ENCODE measurements at regions not wholly inside any gene's neighbourhood (a gene's known extent, or its start where the extent isn't known, plus 50 kb on each side); places are given as distances from the start of the nearest gene placed in this dataset.

DNA sequence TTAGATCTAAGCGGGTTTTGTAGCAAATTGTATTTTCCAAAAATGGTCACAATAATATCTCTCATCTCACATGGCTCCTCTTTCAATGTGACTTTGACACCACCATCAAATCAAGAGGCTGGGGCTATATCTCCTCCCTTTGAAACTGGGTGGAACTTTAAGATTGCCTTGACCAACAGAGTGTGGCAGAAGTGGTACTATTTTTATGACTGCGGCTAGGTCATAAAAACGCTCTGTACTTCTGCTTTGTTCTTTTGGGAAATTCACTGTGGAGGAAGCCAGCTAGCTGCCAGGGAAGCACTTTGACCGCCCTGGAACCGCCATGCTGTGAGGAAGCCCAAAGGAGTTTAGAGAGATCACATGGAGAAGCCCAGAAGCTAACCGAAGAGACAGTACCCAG lies 50.7 kb upstream of the ACOT11 start:
- DNase-seq (ENCODE audit: low spot score) = no peak

GRCh38 chr1:54495954-54496353 lies 52.1 kb upstream of the ACOT11 start:
- DNase-seq (ENCODE audit: low spot score) = no peak

DNA sequence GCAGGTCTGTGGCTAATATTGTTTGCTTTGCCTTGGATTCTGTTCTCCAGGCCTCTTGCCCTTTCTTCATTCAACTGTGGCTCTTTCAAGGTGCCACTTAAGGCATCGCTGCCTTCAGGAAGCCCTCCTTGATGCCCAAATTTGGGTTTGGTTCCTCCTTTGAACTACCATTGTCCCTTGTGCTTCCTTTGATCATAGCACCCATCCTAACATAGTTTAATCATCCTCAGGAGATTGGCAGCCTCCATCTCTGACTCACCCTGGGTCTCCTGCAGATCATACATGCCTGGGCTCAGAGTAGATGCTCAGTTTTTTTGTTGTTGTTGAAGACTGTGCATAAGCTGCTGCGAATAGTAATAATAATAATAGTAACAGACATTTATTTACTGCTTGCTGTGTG lies 54.4 kb upstream of the ACOT11 start:
- no peak for DNase-seq (ENCODE audit: low spot score)

GRCh38 chr1:54490361-54491248 lies 57.4 kb upstream of the ACOT11 start:
- DNase-seq (ENCODE audit: low spot score) = peak; percentile 85

- no peak for DNase-seq (ENCODE audit: low spot score)
These were observed 58.3 kb upstream of the ACOT11 start for GRCh38 chr1:54489627-54490250.

DNA sequence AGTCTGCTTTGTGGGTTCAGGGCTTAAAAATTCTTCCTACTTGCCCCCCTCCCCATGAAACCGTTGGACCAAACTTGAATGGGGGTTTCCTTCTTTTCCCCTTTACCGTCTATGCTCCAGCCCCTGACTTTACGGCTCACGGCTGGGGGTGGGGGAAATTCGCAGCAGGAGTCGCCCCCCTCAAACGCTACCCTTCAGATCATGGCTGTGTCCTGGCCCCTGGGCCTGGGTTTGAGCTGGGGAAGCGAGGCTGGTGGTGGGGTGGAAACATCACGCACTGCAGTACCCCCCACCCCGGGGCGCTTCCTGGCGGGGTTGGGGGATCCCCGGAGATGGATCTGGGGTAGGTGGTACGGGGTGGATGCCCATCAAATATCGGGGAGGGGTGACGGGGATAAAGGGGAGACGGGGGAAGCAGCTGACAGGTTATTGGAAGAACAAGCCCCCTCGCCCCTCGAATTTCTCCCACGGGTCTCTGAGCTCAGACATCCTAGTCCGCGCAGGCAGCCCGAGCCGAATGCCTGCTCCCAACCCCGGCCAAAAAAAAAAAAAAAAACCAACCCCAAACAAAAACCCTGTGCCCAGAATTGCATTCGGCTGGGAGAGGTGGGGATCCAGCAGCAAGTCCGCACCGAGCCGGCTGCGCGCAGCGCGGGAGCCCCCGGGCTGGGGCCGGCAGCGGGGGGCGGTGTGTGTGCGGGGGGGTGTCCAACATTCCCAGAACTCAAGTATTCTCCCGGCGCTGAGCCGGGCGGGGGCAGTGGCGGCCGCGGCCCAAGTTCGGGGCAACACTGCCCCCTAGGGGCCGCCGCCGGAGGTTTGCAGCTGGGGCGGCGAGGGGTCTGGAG lies 59.0 kb upstream of the ACOT11 start:
- DNase-seq (ENCODE audit: low spot score) = peak; percentile 91

DNA sequence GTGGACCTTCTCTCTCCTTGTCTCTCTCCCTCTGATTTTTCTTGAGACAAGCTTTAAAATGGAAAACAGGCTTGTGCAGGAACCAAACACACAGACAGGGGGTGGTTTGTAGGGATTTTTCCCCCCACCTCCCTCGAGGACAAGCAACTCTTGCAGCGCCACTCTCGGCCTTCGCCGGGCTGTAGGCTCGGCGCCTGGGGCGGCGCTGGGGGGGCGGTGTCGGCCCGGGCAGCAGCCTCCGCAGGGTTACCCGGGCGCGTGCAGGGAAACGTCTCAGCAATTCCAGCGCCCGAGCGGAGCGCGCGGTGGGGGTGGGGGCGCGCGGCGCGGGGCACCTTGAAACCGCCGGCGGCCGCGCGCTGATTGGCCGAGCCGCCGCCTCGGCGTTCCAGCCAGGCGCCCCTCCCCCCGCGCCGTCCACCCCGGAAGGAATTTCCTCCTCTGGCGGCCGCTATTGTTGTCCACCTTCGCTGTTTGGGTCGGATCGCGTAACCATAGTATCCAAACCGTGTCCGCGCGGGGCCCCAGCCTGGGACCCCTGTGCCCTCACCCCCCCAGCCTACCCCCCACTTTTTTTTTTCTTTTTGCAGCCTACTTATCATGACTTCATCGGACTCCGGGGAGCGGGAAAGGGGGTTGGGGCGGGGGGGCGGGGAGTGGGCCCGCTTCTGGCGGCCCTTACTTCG lies 59.8 kb upstream of the ACOT11 start:
- DNase-seq (ENCODE audit: low spot score) = peak; percentile 92

- no peak for DNase-seq (ENCODE audit: low spot score)
These were observed 60.4 kb upstream of the ACOT11 start for GRCh38 chr1:54487571-54488050.

DNA sequence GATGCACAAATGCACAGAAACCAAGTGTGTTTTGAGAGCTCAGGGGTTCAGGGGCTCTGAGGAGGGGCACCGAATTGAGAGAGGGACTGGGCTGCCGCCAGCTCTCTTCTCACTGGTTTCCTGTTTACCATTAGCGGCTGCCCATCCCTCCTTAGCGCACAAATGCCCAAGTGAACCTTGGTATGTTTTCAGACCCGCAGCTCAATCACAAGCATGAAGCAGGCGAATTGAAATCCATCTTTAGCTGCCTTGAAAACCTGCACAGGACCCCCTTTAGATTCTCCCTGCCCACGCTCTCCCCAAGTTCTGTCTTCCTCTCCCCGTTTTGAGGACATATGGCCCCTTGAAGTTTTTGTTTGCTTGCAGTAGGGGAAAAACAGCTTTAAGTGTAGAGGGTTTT lies 61.1 kb upstream of the ACOT11 start:
- no peak for DNase-seq (ENCODE audit: low spot score)

- no peak for DNase-seq (ENCODE audit: low spot score)
These were observed 62.6 kb upstream of the ACOT11 start for GRCh38 chr1:54485416-54485815.

GRCh38 chr1:54483875-54484437 lies 64.1 kb upstream of the ACOT11 start:
- no peak for DNase-seq (ENCODE audit: low spot score)

GRCh38 chr1:54481201-54481884 lies 66.7 kb upstream of the ACOT11 start:
- no peak for DNase-seq (ENCODE audit: low spot score)

- no peak for DNase-seq (ENCODE audit: low spot score)
These were observed 67.5 kb upstream of the ACOT11 start for GRCh38 chr1:54480525-54480848.

DNA sequence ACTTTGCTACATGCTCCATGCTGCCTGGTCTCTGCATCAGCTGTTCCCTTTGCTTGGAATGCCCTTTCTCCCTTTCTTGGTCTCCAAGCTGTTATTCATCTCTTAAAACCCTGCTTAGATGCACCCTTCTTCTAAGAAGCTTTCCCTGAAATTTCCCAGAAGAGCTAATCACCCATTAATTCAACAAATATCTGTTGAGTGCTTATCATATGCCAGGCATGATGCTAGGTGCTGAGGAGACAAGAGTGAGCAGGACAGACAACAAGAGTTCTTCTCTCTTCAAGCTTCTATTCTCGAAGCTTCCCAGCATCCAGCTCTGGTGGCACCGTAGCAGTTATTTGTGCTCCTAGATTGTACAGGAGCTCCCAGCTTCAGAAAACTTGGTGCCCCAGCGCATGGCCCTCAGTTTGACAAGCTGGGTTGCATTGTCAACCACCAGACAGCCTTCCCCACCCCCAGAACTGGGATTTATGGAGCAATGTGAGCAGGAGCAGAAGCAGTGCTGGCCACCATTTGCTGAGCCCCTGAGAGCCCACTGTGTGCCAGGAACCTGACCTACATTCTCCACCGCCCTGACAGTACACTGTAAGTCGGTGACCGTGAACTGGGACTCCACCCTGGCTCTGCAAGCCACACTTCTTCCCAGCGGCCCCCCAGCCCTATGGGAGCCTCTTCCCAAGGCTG lies 68.0 kb upstream of the ACOT11 start:
- no peak for DNase-seq (ENCODE audit: low spot score)

DNA sequence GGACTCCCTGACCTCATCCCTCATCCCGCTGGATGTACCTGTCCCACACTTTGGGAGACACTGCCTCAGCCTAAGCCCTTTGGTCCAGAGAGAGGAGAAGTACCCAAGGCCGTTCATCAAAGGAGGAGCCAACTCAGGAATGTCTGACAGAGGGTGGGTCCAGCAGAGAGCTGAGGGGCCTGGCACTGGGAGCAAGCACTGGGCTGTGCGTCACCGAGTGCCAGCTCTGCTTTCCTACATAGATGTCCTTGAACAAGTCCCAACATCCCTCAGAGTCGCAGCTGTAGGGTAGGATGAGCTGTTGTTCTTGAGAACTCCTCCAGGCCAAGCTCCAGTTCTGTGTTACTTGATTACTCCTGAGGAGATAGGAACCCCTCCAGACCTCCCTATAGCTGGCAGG lies 68.8 kb upstream of the ACOT11 start:
- DNase-seq (ENCODE audit: low spot score) = no peak

- DNase-seq (ENCODE audit: low spot score) = no peak
These were observed 70.9 kb upstream of the ACOT11 start for GRCh38 chr1:54477153-54477561.

GRCh38 chr1:54476530-54477109 lies 70.4 kb upstream of the SSBP3 start:
- DNase-seq (ENCODE audit: low spot score) = no peak

DNA sequence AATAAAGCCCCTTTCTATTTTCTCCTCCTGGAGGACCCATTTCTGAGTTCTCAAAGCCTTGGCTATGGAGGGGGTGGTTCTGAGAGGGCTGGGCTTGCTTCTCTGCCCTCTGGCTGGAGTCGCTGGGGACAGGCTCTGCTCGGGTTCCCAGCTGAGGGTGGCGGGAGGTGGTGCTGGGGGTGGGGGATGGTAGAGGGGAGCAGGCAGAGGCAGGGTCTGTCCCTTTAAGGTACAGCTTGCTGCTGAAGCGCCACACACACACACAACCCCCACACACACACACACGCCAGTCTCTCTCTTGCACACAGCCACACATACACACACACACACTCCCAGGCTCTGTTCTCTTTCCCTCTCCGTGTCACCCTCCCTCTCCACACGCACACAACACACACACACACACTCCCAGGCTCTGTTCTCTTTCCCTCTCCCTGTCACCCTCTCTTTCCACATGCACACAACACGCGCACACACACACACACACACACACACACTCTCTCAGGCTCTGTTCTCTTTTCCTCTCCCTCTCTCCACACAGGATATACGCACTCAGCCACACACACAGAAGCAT lies 69.8 kb upstream of the SSBP3 start:
- peak; percentile 60 for DNase-seq (ENCODE audit: low spot score)

GRCh38 chr1:54475357-54475881 lies 69.2 kb upstream of the SSBP3 start:
- DNase-seq (ENCODE audit: low spot score) = peak; percentile 44

All from iPS-NIHi11 (cell line).